Endothelial cell of umbilical vein (primary cell): ENCODE measurements at regions not wholly inside any gene's neighbourhood (a gene's known extent, or its start where the extent isn't known, plus 50 kb on each side); places are given as distances from the start of the nearest gene placed in this dataset.
A peak's percentile ranks its signal among the peaks of the same experiment; 100 is the strongest.

Experiments used
- BruUV-seq: library from RNA; stranded (reverse); fragments of 400-500 nt; replicated peaks from 2 replicates; lab custom pipeline; 2021; lab: Mats Ljungman, UMichigan
- CTCF ChIA-PET: fragments of 300-600, 350-600 bp; sonication (Branson Sonifier 250); formaldehyde crosslinking; loops from one replicate; lab custom pipeline; 2021; ENCODE audit warnings: antibody characterized with exemption, inconsistent platforms; lab: Charles Lee
- POLR2A ChIA-PET: fragments of 300-600, 350-600 bp; sonication (Branson Sonifier 250); formaldehyde crosslinking; loops from one replicate; lab custom pipeline; 2021; ENCODE audit warnings: antibody characterized with exemption, inconsistent platforms; lab: Charles Lee
- DNase-seq: peaks from one replicate; pipeline ENCODE4 v3.0.0-alpha.2; 2011; ENCODE audit warnings: low read depth, low spot score
- FAIRE-seq: peaks from 2 replicates; lab custom pipeline; 2011; peaks lifted over from hg19 to GRCh38; lab: Jason Lieb, UNC
- H2AFZ ChIP-seq: 2 replicates; pipeline ENCODE4 v1.6.0; 2012; ENCODE audit warnings: low read depth, low read length, control low read depth, inconsistent platforms
- H3K27ac ChIP-seq: 2 replicates; pipeline ENCODE4 v1.5.1; 2011; ENCODE audit warnings: low read depth, mild to moderate bottlenecking, control low read depth, low read length, moderate library complexity; ENCODE audit not compliant: insufficient read depth
- H3K27me3 ChIP-seq, 2 experiments: 2 replicates each; pipeline versions ENCODE4 v1.6.0 to v1.6.1; 2011; ENCODE audit warnings: low read length in 2 of 2, mixed read lengths in 1 of 2; ENCODE audit not compliant: control insufficient read depth in 2 of 2, insufficient read depth in 2 of 2
- H3K36me3 ChIP-seq, 2 experiments: 2 replicates in 1 of 2; 3 replicates in 1 of 2; pipeline ENCODE4 v1.5.1; 2011; ENCODE audit warnings: low read length in 2 of 2, mild to moderate bottlenecking in 1 of 2, moderate library complexity in 1 of 2; ENCODE audit not compliant: control insufficient read depth in 2 of 2, insufficient read depth in 2 of 2; ENCODE audit errors: extremely low read depth in 1 of 2
- H3K4me1 ChIP-seq: 3 replicates; pipeline ENCODE4 v1.5.1; 2011; ENCODE audit warnings: mild to moderate bottlenecking, low read length; ENCODE audit not compliant: control insufficient read depth, insufficient read depth; ENCODE audit errors: extremely low read depth
- H3K4me2 ChIP-seq: 2 replicates; pipeline ENCODE4 v1.6.1; 2011; ENCODE audit warnings: low read length, control low read depth, mixed read lengths; ENCODE audit not compliant: insufficient read depth
- H3K4me3 ChIP-seq, 3 experiments: fragments of 200-600 bp in 1 of 3; sonication (generic), shearing (Covaris generic) in 1 of 3; replicated peaks in 1 of 3; 2 replicates each; pipeline ENCODE4 v1.5.1; 2011 to 2016; ENCODE audit warnings: control low read depth in 3 of 3, low read length in 3 of 3, mild to moderate bottlenecking in 2 of 3, inconsistent platforms in 1 of 3, low read depth in 1 of 3, moderate library complexity in 1 of 3; ENCODE audit not compliant: insufficient read depth in 1 of 3
- H3K79me2 ChIP-seq: 2 replicates; pipeline ENCODE4 v1.6.0; 2012; ENCODE audit warnings: low read length, inconsistent platforms; ENCODE audit not compliant: control insufficient read depth, insufficient read depth
- H3K9ac ChIP-seq: replicated peaks from 2 replicates; pipeline ENCODE3; 2011; ENCODE audit warnings: low read length, control low read depth; ENCODE audit not compliant: insufficient read depth; ENCODE audit errors: extremely low read depth
- H3K9me1 ChIP-seq: replicated peaks from 3 replicates; pipeline ENCODE4 v1.6.0; 2011; ENCODE audit warnings: mild to moderate bottlenecking, low read length; ENCODE audit not compliant: control insufficient read depth, insufficient read depth; ENCODE audit errors: extremely low read depth
- H3K9me3 ChIP-seq: replicated peaks from 2 replicates; pipeline ENCODE4 v1.5.1; 2012; ENCODE audit warnings: low read length, inconsistent platforms; ENCODE audit not compliant: control insufficient read depth, insufficient read depth
- H4K20me1 ChIP-seq: replicated peaks from 2 replicates; pipeline ENCODE3; 2011; ENCODE audit warnings: mild to moderate bottlenecking, low read length; ENCODE audit not compliant: control insufficient read depth, insufficient read depth; ENCODE audit errors: extremely low read depth
- EZH2 ChIP-seq: IDR thresholded peaks from 2 replicates; pipeline ENCODE4 v1.6.1; 2012; ENCODE audit warnings: borderline replicate concordance, low read depth, mild to moderate bottlenecking, moderate library complexity, low read length, inconsistent platforms; ENCODE audit not compliant: severe bottlenecking
- JUN ChIP-seq: IDR thresholded peaks from 2 replicates; pipeline ENCODE4 v1.6.1; 2011; ENCODE audit warnings: borderline replicate concordance, low read depth; ENCODE audit not compliant: insufficient read length, insufficient read depth
- MYC ChIP-seq: IDR thresholded peaks from one replicate; pipeline ENCODE4 v1.6.1; 2011; ENCODE audit warnings: mild to moderate bottlenecking, low read depth, low read length
- POLR2AphosphoS5 ChIP-seq: IDR thresholded peaks from 2 replicates; pipeline ENCODE4 v1.6.1; 2012; ENCODE audit warnings: low read depth, mild to moderate bottlenecking, control low read depth, low read length, moderate library complexity; ENCODE audit not compliant: insufficient read depth
- dilution Hi-C: fragments of 300-500 bp; cut with MboI; formaldehyde crosslinking; loops from one replicate; pipeline ENCODE4 v1.15.0; 2019; ENCODE audit warnings: low sequenced_read_pairs; ENCODE audit not compliant: extremely low pct_ligation_motif_present
- intact Hi-C: fragments of 100-400 bp; cut with micrococcal nuclease; formaldehyde crosslinking; loops from one replicate; pipeline ENCODE4 v1.10.0; 2022
- TF ChIP-seq, protein P1 (sequence below), 2 donors: IDR thresholded peaks; 1 replicate in 1 of 2; 2 replicates in 1 of 2; pipeline ENCODE4 v1.5.1; 2011; ENCODE audit warnings: low read length in 2 of 2, mild to moderate bottlenecking in 2 of 2, moderate library complexity in 2 of 2, control low read depth in 1 of 2, inconsistent platforms in 1 of 2, low read depth in 1 of 2; ENCODE audit not compliant: insufficient read depth in 1 of 2; ENCODE audit errors: extremely low read depth in 1 of 2

DNA sequence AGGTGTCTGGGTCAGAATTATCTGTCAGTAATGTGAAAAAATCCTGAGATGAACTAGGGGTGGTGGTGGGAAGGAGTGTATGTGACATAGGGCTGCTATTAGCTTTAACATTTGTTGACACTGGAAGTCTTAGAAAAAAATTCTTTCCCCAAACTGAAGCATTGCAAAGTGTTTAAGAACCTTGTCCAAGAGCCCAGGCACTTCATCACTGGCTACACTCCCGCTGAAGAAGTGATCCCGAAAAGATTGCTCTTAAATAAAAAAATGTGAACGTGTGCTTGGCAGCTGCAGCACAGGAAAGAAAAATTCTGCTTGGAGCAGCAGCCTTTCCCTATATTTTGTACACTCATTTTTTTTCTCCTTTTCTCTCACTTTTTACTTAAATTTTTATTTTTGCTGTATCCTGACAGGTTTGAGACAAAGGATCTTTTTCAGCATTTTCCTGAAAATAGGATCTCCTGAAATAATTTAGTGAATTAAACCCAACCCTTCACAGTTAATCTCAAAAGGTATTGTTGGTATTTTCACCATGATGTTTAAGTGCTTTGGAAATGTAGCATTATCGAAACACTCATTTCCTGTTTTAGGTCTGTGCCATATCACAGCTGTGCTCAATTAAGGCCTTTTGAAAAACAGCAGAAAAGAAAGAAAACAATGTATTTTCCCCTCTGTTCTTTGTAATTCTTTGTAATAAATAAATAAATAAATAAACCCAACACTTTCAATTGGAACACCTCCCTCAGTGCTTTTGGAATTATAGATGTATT is 477.6 kb downstream of the ZNF385D start:
- CTCF ChIA-PET: no interaction called here
- no TSS peak for BruUV-seq

More for the DNA sequence above, 477.6 kb downstream of the ZNF385D start:
- H4K20me1 ChIP-seq: no peaks in the 10 kb centered on the region
- H3K79me2 ChIP-seq: no peaks in the 10 kb centered on the region
- H2AFZ ChIP-seq: peak overlapping the region; percentile 14
- TF ChIP-seq POLR2AphosphoS5: no peak
- TF ChIP-seq, protein P1, sequence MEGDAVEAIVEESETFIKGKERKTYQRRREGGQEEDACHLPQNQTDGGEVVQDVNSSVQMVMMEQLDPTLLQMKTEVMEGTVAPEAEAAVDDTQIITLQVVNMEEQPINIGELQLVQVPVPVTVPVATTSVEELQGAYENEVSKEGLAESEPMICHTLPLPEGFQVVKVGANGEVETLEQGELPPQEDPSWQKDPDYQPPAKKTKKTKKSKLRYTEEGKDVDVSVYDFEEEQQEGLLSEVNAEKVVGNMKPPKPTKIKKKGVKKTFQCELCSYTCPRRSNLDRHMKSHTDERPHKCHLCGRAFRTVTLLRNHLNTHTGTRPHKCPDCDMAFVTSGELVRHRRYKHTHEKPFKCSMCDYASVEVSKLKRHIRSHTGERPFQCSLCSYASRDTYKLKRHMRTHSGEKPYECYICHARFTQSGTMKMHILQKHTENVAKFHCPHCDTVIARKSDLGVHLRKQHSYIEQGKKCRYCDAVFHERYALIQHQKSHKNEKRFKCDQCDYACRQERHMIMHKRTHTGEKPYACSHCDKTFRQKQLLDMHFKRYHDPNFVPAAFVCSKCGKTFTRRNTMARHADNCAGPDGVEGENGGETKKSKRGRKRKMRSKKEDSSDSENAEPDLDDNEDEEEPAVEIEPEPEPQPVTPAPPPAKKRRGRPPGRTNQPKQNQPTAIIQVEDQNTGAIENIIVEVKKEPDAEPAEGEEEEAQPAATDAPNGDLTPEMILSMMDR (IDR thresholded peaks at IDR 0.05; ENCODE audit: extremely low read depth in 1 of 2, insufficient read depth in 1 of 2, low read depth in 1 of 2, low read length in 2 of 2): no peak
- TF ChIP-seq EZH2: no peak
- no peak for TF ChIP-seq MYC
- peak; percentile 13 for TF ChIP-seq JUN
- H3K9ac ChIP-seq: peak overlapping the region; percentile 31
- peak overlapping the region; percentile 51 for H3K4me2 ChIP-seq
- H3K27me3 ChIP-seq: no peaks in the 10 kb centered on the region
- POLR2A ChIA-PET: no interaction called here
- intact Hi-C loops (loop anchor here (2.0 kb wide), 1 partner anchor 163 kb away; no protein-coding TSS in a partner anchor), dilution Hi-C loops (no loop called here)
- H3K4me1 ChIP-seq: peaks cover 14% of the 10 kb centered on the region
- no peak overlapping the region for H3K4me3 ChIP-seq
- no peaks in the 10 kb centered on the region for H3K9me1 ChIP-seq
- FAIRE-seq (peak; percentile 84), DNase-seq (peak; percentile 23)
- peak overlapping the region; percentile 50 for H3K27ac ChIP-seq
- no peaks in the 10 kb centered on the region for H3K9me3 ChIP-seq
- H3K36me3 ChIP-seq: no peaks in the 10 kb centered on the region
